ENCODE measurements at regions not wholly inside any gene's neighbourhood (a gene's known extent, or its start where the extent isn't known, plus 50 kb on each side); places are given as distances from the start of the nearest gene placed in this dataset.

DNA sequence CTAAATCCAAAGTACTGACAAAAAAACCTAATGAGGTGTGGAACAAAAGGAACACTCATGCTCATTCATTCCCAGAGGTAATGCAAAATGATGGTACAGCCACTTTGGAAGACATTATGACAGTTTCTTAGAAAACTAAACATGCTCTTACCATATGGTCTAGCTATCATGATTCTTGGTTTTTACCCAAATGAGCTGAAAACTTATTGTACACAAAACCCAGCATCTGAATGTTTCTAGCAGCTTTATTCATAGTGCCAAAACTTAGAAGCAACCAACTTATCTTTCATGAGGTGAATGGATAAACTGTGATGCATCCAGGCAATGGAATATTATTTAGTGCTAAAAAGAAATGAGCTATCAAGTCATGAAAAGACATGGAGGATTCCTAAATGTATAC, 318.4 kb upstream of the OLFM3 start:
- no peaks in the 10 kb centered on the region for H3K9me3 ChIP-seq (replicated peaks; ENCODE audit: insufficient read depth, low read length)
- H4K20me1 ChIP-seq (ENCODE audit: insufficient read depth, low read length), result no peaks in the 10 kb centered on the region
- DNase-seq, result no peak
- H2AFZ ChIP-seq (ENCODE audit: low read length), result no peak overlapping the region
- no peak for TF ChIP-seq EZH2 (optimal IDR thresholded peaks at IDR 0.05; ENCODE audit: low read depth, low read length)
- no peak overlapping the region for H3K4me3 ChIP-seq (ENCODE audit: low read length)
- no peaks in the 10 kb centered on the region for H3K9me2 ChIP-seq (replicated peaks; ENCODE audit: insufficient read depth, low read length)
- H3K36me3 ChIP-seq (replicated peaks; ENCODE audit: insufficient read depth, low read length), result no peaks in the 10 kb centered on the region
- no peak overlapping the region for H3K9ac ChIP-seq (ENCODE audit: low read length)
- no peaks in the 10 kb centered on the region for H3K27me3 ChIP-seq (replicated peaks; ENCODE audit: insufficient read depth, low read length)
- H3K4me2 ChIP-seq (ENCODE audit: low read depth, low read length), result no peak overlapping the region
- H3F3A ChIP-seq (ENCODE audit: insufficient read depth, low read length), result no peaks in the 10 kb centered on the region
- H3K27ac ChIP-seq (ENCODE audit: low read length), result no peak overlapping the region
- H3K79me2 ChIP-seq (ENCODE audit: low read length), result no peaks in the 10 kb centered on the region
- no peaks in the 10 kb centered on the region for H3K4me1 ChIP-seq (ENCODE audit: low read length)

DNA sequence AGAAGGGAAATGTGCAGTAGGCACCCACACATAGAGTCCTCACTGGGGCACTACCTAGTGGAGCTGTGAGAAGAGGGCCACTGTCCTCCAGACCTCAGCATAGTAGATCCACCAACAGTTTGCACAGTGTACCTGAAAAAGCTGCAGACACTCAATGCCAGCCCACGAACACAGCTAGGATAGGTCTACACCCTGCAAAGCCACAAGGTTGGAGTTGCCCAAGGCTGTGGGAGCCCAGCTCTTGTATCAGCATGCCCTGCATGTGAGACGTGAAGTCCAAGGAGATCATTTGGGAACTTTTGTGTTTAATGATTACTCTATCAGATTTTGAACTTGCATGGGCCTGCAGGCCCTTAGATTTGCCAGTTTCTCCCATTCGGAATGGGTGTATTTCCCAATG, 299.4 kb upstream of the OLFM3 start:
- DNase-seq, result no peak
- Histone ChIP-seq H3K27me3 (replicated peaks; ENCODE audit: insufficient read depth, low read length) (no peaks in the 10 kb centered on the region), H3K4me3 (ENCODE audit: low read length) (no peak overlapping the region), H3K4me1 (ENCODE audit: low read length) (no peaks in the 10 kb centered on the region), H4K20me1 (ENCODE audit: insufficient read depth, low read length) (no peaks in the 10 kb centered on the region), H3K36me3 (replicated peaks; ENCODE audit: insufficient read depth, low read length) (no peaks in the 10 kb centered on the region), H3K9me2 (replicated peaks; ENCODE audit: insufficient read depth, low read length) (no peaks in the 10 kb centered on the region), H3K79me2 (ENCODE audit: low read length) (no peaks in the 10 kb centered on the region), H3F3A (ENCODE audit: insufficient read depth, low read length) (no peaks in the 10 kb centered on the region), H3K9me3 (replicated peaks; ENCODE audit: insufficient read depth, low read length) (no peaks in the 10 kb centered on the region), H2AFZ (ENCODE audit: low read length) (no peak overlapping the region), H3K4me2 (ENCODE audit: low read depth, low read length) (no peak overlapping the region), H3K27ac (ENCODE audit: low read length) (no peak overlapping the region), H3K9ac (ENCODE audit: low read length) (no peak overlapping the region)
- TF ChIP-seq EZH2 (optimal IDR thresholded peaks at IDR 0.05; ENCODE audit: low read depth, low read length) (no peak), EZH2phosphoT487 (IDR thresholded peaks at IDR 0.05; ENCODE audit: low read length) (no peak)
- TF ChIP-seq, protein P1, sequence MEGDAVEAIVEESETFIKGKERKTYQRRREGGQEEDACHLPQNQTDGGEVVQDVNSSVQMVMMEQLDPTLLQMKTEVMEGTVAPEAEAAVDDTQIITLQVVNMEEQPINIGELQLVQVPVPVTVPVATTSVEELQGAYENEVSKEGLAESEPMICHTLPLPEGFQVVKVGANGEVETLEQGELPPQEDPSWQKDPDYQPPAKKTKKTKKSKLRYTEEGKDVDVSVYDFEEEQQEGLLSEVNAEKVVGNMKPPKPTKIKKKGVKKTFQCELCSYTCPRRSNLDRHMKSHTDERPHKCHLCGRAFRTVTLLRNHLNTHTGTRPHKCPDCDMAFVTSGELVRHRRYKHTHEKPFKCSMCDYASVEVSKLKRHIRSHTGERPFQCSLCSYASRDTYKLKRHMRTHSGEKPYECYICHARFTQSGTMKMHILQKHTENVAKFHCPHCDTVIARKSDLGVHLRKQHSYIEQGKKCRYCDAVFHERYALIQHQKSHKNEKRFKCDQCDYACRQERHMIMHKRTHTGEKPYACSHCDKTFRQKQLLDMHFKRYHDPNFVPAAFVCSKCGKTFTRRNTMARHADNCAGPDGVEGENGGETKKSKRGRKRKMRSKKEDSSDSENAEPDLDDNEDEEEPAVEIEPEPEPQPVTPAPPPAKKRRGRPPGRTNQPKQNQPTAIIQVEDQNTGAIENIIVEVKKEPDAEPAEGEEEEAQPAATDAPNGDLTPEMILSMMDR (IDR thresholded peaks at IDR 0.05; ENCODE audit: low read length), result no peak

DNA sequence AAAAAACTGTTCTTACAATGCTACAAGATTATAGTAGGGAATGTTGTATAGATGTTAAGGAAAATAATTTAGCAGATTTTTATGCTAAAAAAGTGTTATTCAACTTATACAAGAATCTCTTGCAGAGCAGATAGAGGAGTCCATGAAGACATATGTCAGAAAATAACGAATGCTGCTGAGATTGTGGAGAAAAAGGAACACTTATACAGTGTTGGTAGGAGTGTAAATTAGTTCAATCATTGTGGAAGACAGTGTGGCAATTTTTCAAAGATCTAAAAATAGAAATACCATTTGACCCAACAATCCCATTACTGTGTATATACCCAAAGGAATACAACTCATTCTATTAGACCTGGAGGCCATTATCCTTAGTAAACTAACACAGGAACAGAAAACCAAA, 286.2 kb upstream of the OLFM3 start:
- Histone ChIP-seq H3F3A (ENCODE audit: insufficient read depth, low read length) (no peaks in the 10 kb centered on the region), H3K9me3 (replicated peaks; ENCODE audit: insufficient read depth, low read length) (no peaks in the 10 kb centered on the region), H3K4me1 (ENCODE audit: low read length) (no peaks in the 10 kb centered on the region), H3K4me2 (ENCODE audit: low read depth, low read length) (no peak overlapping the region), H3K27me3 (replicated peaks; ENCODE audit: insufficient read depth, low read length) (no peaks in the 10 kb centered on the region), H3K9ac (ENCODE audit: low read length) (no peak overlapping the region), H3K79me2 (ENCODE audit: low read length) (no peaks in the 10 kb centered on the region), H3K27ac (ENCODE audit: low read length) (no peak overlapping the region), H4K20me1 (ENCODE audit: insufficient read depth, low read length) (no peaks in the 10 kb centered on the region), H3K36me3 (replicated peaks; ENCODE audit: insufficient read depth, low read length) (no peaks in the 10 kb centered on the region), H2AFZ (ENCODE audit: low read length) (no peak overlapping the region), H3K9me2 (replicated peaks; ENCODE audit: insufficient read depth, low read length) (no peaks in the 10 kb centered on the region), H3K4me3 (ENCODE audit: low read length) (no peak overlapping the region)
- TF ChIP-seq, protein P1 (IDR thresholded peaks at IDR 0.05; ENCODE audit: low read length), result no peak
- TF ChIP-seq EZH2phosphoT487 (IDR thresholded peaks at IDR 0.05; ENCODE audit: low read length), result no peak
- TF ChIP-seq EZH2 (optimal IDR thresholded peaks at IDR 0.05; ENCODE audit: low read depth, low read length), result no peak
- DNase-seq, result no peak

DNA sequence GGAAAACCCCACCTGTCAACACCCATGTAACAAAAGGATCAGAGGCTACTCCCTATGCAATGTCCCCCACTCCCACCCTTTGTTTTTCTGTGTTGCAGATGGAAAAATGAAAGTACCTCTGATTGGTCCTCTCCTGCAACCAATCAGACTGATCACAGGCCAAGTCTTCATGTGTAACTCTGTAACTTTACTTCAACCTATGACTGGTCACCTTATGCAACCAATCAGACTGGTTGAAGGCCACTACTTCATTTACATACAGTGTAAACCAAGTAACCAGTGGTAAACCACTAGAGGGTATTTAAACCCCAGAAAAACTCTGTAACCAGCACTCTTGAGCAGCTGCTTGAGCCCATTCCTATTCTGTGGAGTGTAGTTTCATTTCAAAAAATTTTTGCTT, 266.3 kb upstream of the OLFM3 start:
- Histone ChIP-seq H3K4me3 (ENCODE audit: low read length) (no peak overlapping the region), H3K9ac (ENCODE audit: low read length) (no peak overlapping the region), H3K27ac (ENCODE audit: low read length) (no peak overlapping the region), H2AFZ (ENCODE audit: low read length) (no peak overlapping the region), H3K9me2 (replicated peaks; ENCODE audit: insufficient read depth, low read length) (no peaks in the 10 kb centered on the region), H3K4me2 (ENCODE audit: low read depth, low read length) (no peak overlapping the region), H3K4me1 (ENCODE audit: low read length) (no peaks in the 10 kb centered on the region), H3K9me3 (replicated peaks; ENCODE audit: insufficient read depth, low read length) (no peaks in the 10 kb centered on the region), H4K20me1 (ENCODE audit: insufficient read depth, low read length) (no peaks in the 10 kb centered on the region), H3F3A (ENCODE audit: insufficient read depth, low read length) (no peaks in the 10 kb centered on the region), H3K79me2 (ENCODE audit: low read length) (no peaks in the 10 kb centered on the region), H3K36me3 (replicated peaks; ENCODE audit: insufficient read depth, low read length) (no peaks in the 10 kb centered on the region), H3K27me3 (replicated peaks; ENCODE audit: insufficient read depth, low read length) (no peaks in the 10 kb centered on the region)
- TF ChIP-seq, protein P1 (IDR thresholded peaks at IDR 0.05; ENCODE audit: low read length), result no peak
- TF ChIP-seq EZH2 (optimal IDR thresholded peaks at IDR 0.05; ENCODE audit: low read depth, low read length) (no peak), EZH2phosphoT487 (IDR thresholded peaks at IDR 0.05; ENCODE audit: low read length) (no peak)
- no peak for DNase-seq

All from MM.1S (cell line).